ENCODE measurements at regions not wholly inside any gene's neighbourhood (a gene's known extent, or its start where the extent isn't known, plus 50 kb on each side); places are given as distances from the start of the nearest gene placed in this dataset.
"Not testable (repeated sequence)": the region's sequence is repeated elsewhere in the genome, so short reads cannot be mapped to it uniquely, and the experiment has no call there.

DNA sequence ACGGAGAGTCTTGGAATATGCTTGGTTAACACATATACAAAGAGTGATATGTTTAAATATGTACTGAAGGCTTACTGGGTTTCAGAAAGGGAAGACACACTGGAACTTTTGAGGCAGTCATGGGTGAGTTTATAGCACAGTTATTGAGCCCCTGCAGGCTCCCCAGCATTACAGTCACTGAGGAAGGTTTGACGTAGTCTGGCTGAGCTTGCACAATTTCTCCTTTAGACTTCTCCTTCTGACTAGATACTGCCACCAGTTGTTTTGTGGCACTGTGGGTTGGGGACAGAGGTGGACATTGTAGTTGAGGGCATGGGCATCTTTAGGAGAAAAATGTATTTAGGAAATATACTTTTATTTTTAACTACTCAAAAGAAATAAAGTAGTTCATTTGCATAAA, 285.4 kb downstream of the C11orf87 start:
- H3K4me1 ChIP-seq (ENCODE audit: low read depth): peaks cover 12% of the 10 kb centered on the region
- no peaks in the 10 kb centered on the region for H3K27me3 ChIP-seq
- H3K36me3 ChIP-seq: no peaks in the 10 kb centered on the region
- DNase-seq (ENCODE audit: low read depth in 1 of 2, low spot score in 1 of 2): no peak
- TF ChIP-seq, protein P1, sequence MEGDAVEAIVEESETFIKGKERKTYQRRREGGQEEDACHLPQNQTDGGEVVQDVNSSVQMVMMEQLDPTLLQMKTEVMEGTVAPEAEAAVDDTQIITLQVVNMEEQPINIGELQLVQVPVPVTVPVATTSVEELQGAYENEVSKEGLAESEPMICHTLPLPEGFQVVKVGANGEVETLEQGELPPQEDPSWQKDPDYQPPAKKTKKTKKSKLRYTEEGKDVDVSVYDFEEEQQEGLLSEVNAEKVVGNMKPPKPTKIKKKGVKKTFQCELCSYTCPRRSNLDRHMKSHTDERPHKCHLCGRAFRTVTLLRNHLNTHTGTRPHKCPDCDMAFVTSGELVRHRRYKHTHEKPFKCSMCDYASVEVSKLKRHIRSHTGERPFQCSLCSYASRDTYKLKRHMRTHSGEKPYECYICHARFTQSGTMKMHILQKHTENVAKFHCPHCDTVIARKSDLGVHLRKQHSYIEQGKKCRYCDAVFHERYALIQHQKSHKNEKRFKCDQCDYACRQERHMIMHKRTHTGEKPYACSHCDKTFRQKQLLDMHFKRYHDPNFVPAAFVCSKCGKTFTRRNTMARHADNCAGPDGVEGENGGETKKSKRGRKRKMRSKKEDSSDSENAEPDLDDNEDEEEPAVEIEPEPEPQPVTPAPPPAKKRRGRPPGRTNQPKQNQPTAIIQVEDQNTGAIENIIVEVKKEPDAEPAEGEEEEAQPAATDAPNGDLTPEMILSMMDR (IDR thresholded peaks at IDR 0.05; ENCODE audit: low read depth, low read length): no peak
- no peaks in the 10 kb centered on the region for H3K9me3 ChIP-seq (ENCODE audit: low read depth)
- no peak overlapping the region for H3K27ac ChIP-seq
- no peak overlapping the region for H3K4me3 ChIP-seq

DNA sequence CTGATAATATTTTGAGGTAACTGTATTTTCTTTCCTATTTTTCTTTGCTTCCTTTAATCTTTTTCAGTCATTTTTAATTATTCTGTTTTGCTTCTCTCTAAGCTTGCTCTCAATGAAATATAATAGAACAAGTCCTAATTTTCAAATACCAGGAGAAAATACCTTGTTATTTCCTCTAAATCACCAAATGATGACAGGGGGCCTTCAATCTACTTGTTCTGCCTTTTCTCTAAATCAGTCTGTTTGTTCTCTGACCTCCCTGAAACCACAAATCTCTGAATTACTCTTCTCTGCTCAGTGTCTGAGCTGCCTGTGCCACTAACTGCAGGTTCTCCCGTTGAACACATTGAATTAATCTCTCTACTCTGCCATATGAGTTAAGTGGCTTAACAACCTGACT, 286.2 kb downstream of the C11orf87 start:
- Histone ChIP-seq H3K9me3 (ENCODE audit: low read depth) (no peaks in the 10 kb centered on the region), H3K36me3 (no peaks in the 10 kb centered on the region), H3K4me3 (no peak overlapping the region), H3K27me3 (no peaks in the 10 kb centered on the region), H3K27ac (no peak overlapping the region), H3K4me1 (ENCODE audit: low read depth) (peaks cover 12% of the 10 kb centered on the region)
- TF ChIP-seq, protein P1 (IDR thresholded peaks at IDR 0.05; ENCODE audit: low read depth, low read length): no peak
- DNase-seq (ENCODE audit: low read depth in 1 of 2, low spot score in 1 of 2): no peak

DNA sequence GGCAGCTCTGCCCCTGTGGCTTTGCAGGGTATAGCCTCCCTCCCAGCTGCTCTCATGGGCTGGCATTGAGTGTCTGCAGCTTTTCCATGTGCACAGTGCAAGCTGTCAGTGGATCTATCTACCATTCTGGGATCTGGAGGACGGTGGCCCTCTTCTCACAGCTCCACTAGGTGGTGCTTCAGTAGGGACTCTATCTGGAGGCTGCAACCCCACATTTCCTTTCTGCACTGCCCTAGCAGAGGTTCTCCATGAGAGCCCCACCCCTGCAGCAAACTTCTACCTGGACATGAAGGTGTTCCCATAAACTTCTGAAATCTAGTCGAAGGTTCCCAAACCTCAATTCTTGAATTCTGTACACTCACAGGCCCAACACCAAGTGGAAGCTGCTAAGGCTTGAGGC, 292.5 kb downstream of the C11orf87 start:
- DNase-seq (ENCODE audit: low read depth in 1 of 2, low spot score in 1 of 2); H3K27me3 ChIP-seq; H3K4me3 ChIP-seq; H3K4me1 ChIP-seq (ENCODE audit: low read depth); H3K9me3 ChIP-seq (ENCODE audit: low read depth); H3K27ac ChIP-seq; H3K36me3 ChIP-seq: not testable (repeated sequence)

DNA sequence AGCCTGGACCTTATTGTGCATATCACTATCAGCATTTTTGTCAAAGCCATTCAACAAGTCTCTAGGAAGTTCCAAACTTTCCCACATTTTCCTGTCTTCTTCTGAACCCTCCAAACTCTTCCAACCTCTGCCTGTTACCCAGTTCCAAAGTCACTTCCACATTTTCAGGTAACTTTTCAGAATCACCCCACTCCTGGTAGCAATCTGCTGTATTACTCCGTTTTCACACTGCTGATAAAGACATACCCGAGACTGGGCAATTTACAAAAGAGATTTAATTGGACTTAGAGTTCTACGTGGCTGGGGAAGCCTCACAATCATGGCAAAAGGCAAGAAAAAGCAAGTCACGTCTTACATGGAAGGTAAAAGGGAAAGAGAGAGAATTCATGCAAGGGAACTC, 293.4 kb downstream of the C11orf87 start:
- DNase-seq (ENCODE audit: low read depth in 1 of 2, low spot score in 1 of 2); H3K4me3 ChIP-seq; H3K9me3 ChIP-seq (ENCODE audit: low read depth); H3K27ac ChIP-seq; H3K36me3 ChIP-seq; H3K4me1 ChIP-seq (ENCODE audit: low read depth); H3K27me3 ChIP-seq: not testable (repeated sequence)

DNA sequence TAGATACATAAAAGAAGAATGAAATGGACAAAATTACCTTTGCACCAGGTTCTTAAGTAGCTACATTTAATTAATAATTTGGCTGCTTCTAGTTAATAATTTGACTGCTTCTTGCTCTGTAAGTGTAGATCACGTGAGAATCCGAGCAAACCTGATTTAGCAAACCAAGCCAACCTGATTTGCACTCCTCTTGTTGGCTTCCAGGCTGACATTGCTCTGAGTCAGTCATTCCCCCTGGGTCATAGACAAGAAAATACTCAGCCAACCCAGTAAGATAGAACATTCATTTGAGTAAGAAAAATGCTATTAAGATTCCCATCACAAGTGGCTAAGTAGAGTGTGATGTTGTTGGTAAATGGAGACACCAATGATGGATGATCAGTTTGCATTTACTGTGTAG, 304.1 kb downstream of the C11orf87 start:
- Histone ChIP-seq H3K9me3 (ENCODE audit: low read depth) (no peaks in the 10 kb centered on the region), H3K27me3 (no peaks in the 10 kb centered on the region), H3K36me3 (no peaks in the 10 kb centered on the region), H3K4me3 (no peak overlapping the region), H3K4me1 (ENCODE audit: low read depth) (no peaks in the 10 kb centered on the region), H3K27ac (no peak overlapping the region)
- no peak for DNase-seq (ENCODE audit: low read depth in 1 of 2, low spot score in 1 of 2)
- TF ChIP-seq, protein P1 (IDR thresholded peaks at IDR 0.05; ENCODE audit: low read depth, low read length): no peak

DNA sequence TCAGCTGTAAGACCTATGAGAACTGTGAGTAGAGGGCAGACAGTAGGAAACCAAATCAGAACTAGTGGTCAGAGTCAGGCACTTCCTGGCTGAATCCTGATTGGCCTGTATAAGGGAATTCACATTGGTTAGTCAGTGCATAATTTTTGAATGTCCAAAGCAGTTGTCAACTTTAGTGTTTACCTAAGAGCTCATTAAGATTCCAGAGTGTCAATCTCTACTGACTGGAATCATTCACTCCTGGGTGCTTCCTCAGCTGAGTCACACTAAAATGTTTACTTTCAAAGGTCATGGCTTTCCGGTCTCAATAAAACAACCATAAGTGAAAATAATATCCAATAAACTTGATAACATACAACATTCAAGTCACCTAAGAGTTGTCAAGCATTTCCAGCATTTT, 306.1 kb downstream of the C11orf87 start:
- Histone ChIP-seq H3K4me1 (ENCODE audit: low read depth) (no peaks in the 10 kb centered on the region), H3K36me3 (no peaks in the 10 kb centered on the region), H3K4me3 (no peak overlapping the region), H3K27ac (no peak overlapping the region), H3K27me3 (no peaks in the 10 kb centered on the region), H3K9me3 (ENCODE audit: low read depth) (no peaks in the 10 kb centered on the region)
- DNase-seq (ENCODE audit: low read depth in 1 of 2, low spot score in 1 of 2): no peak
- TF ChIP-seq, protein P1 (IDR thresholded peaks at IDR 0.05; ENCODE audit: low read depth, low read length): no peak

DNA sequence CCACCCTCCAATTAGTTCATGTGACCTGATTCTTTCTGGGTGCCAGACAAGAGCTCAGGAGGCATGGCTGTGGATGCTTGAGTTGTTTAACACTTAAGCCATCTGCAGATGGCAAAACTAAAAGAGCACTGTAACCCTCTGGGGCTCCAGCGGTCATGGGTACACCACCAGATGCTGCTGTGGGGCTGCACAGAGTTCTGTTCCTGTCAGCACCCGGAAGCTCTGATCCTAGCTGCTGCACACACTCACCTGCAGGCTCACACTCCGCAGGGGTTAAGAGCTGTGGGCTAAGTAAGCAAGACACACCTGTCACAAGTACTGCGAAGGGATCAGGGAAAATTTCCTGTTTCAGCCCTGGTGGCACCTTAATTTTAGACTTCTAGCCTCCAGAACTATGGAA, 307.8 kb downstream of the C11orf87 start:
- no peak for DNase-seq (ENCODE audit: low read depth in 1 of 2, low spot score in 1 of 2)
- TF ChIP-seq, protein P1 (IDR thresholded peaks at IDR 0.05; ENCODE audit: low read depth, low read length): no peak
- Histone ChIP-seq H3K36me3 (no peaks in the 10 kb centered on the region), H3K9me3 (ENCODE audit: low read depth) (no peaks in the 10 kb centered on the region), H3K4me1 (ENCODE audit: low read depth) (no peaks in the 10 kb centered on the region), H3K27me3 (no peaks in the 10 kb centered on the region), H3K4me3 (no peak overlapping the region), H3K27ac (no peak overlapping the region)
